CD4-positive, alpha-beta T cell (primary cell): ENCODE measurements at regions not wholly inside any gene's neighbourhood (a gene's known extent, or its start where the extent isn't known, plus 50 kb on each side); places are given as distances from the start of the nearest gene placed in this dataset.

Experiments
- ATAC-seq: fragments of 200-7000 bp; cut with Tn5 transposase; one replicate; pipeline ENCODE4 v1.10.0; 2022; ENCODE audit warnings: mild to moderate bottlenecking; ENCODE audit not compliant: poor library complexity
- CTCF ChIA-PET: fragments of 350-600 bp; sonication (Branson Sonifier 250); formaldehyde crosslinking; loops from one replicate; lab custom pipeline; 2021; ENCODE audit warnings: antibody characterized with exemption, inconsistent platforms; lab: Charles Lee
- POLR2A ChIA-PET: fragments of 350-600 bp; sonication (Branson Sonifier 250); formaldehyde crosslinking; loops from one replicate; lab custom pipeline; 2021; ENCODE audit warnings: antibody characterized with exemption, inconsistent platforms; lab: Charles Lee
- DNase-seq, 14 experiments: peaks; one replicate each; pipeline ENCODE4 v3.0.0-alpha.2; 2013 to 2020; ENCODE audit warnings: mixed read lengths in 2 of 14
- H3K27ac ChIP-seq, 2 donors: one replicate each; pipeline versions ENCODE4 v1.5.1 to v1.7.0; 2013; ENCODE audit warnings: low read length in 2 of 2, low read depth in 1 of 2, mild to moderate bottlenecking in 1 of 2
- H3K27me3 ChIP-seq, 2 experiments: 1 replicate in 1 of 2; 2 replicates in 1 of 2; pipeline versions ENCODE4 v1.6.1 to v1.7.0; 2013; ENCODE audit warnings: low read length in 2 of 2, control low read depth in 1 of 2, mild to moderate bottlenecking in 1 of 2, moderate library complexity in 1 of 2; ENCODE audit not compliant: insufficient read depth in 2 of 2, control insufficient read depth in 1 of 2
- H3K36me3 ChIP-seq: one replicate; pipeline ENCODE4 v1.6.1; 2013; ENCODE audit warnings: low read length, control low read depth; ENCODE audit not compliant: insufficient read depth
- H3K4me1 ChIP-seq: one replicate; pipeline ENCODE4 v1.6.1; 2013; ENCODE audit warnings: low read length, control low read depth; ENCODE audit not compliant: insufficient read depth
- H3K4me3 ChIP-seq: one replicate; pipeline ENCODE4 v1.5.1; 2013; ENCODE audit warnings: mild to moderate bottlenecking, low read length, moderate library complexity
- H3K9me3 ChIP-seq, 2 experiments: 1 replicate in 1 of 2; 2 replicates in 1 of 2; pipeline versions ENCODE4 v1.6.1 to v1.7.0; 2013; ENCODE audit warnings: low read length in 2 of 2, mild to moderate bottlenecking in 2 of 2, control low read depth in 1 of 2, moderate library complexity in 1 of 2; ENCODE audit not compliant: control insufficient read depth in 1 of 2, insufficient read depth in 1 of 2
- H3K27ac Mint-ChIP-seq: one replicate; pipeline ENCODE4 v1.8.0; 2020; ENCODE audit warnings: mixed read lengths
- H3K27me3 Mint-ChIP-seq: one replicate; pipeline ENCODE4 v1.8.0; 2021; ENCODE audit warnings: mixed read lengths
- H3K36me3 Mint-ChIP-seq: one replicate; pipeline ENCODE4 v1.8.0; 2021; ENCODE audit warnings: low read depth, mixed read lengths
- H3K4me1 Mint-ChIP-seq: one replicate; pipeline ENCODE4 v1.8.0; 2021; ENCODE audit warnings: low read depth, mixed read lengths
- H3K4me3 Mint-ChIP-seq: one replicate; pipeline ENCODE4 v1.8.0; 2020; ENCODE audit warnings: mild to moderate bottlenecking, mixed read lengths
- H3K9me3 Mint-ChIP-seq: one replicate; pipeline ENCODE4 v1.8.0; 2020; ENCODE audit warnings: mixed read lengths
- intact Hi-C, 2 experiments: fragments of 100-400 bp; cut with DNase I in 1 of 2; cut with micrococcal nuclease in 1 of 2; formaldehyde crosslinking; loops; one replicate each; pipeline versions ENCODE4 v1.15.1 to v1.9.0; 2023 to 2025; cut with DNase I, micrococcal nuclease
- TF ChIP-seq, protein P1 (sequence below): fragments of 200-600 bp; IDR thresholded peaks from one replicate; pipeline ENCODE4 v1.8.0; 2022; ENCODE audit warnings: antibody characterized with exemption, mild to moderate bottlenecking

DNA sequence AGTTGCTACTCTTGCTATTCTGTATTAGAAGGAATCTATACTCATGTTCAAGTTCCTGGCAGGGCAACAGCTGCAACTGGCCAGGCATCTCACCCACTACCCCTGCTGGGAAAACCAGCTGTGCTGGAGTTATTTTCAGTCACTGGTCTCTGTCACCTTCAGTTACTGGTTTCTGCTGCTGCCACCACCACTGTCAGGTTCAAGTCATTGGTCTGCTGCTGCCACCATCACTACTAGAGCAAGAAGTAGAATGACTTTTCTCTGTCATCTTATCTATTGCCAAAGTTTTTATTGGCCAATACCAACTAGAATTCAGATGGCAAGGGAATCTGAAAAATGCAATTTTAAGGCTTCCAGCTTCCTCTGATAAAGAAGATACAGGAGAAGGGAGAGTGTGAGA is 1615.2 kb downstream of the OLFM4 start:
- no peak overlapping the region for H3K4me3 ChIP-seq
- Mint-ChIP-seq H3K27ac (no peak overlapping the region), H3K4me3 (no peak overlapping the region), H3K9me3 (peaks cover 4% of the 10 kb centered on the region), H3K4me1 (no peaks in the 10 kb centered on the region), H3K36me3 (no peaks in the 10 kb centered on the region), H3K27me3 (no peaks in the 10 kb centered on the region)
- DNase-seq: no peak
- intact Hi-C loops: no loop called here
- ChIA-PET POLR2A (no interaction called here), CTCF (no interaction called here)
- peaks cover 0 to 12% of the 10 kb centered on the region in 2 experiments for H3K9me3 ChIP-seq
- no peaks in the 10 kb centered on the region for H3K4me1 ChIP-seq
- H3K27me3 ChIP-seq: no peaks in the 10 kb centered on the region
- H3K36me3 ChIP-seq: no peaks in the 10 kb centered on the region
- no peak overlapping the region for H3K27ac ChIP-seq
- TF ChIP-seq, protein P1, sequence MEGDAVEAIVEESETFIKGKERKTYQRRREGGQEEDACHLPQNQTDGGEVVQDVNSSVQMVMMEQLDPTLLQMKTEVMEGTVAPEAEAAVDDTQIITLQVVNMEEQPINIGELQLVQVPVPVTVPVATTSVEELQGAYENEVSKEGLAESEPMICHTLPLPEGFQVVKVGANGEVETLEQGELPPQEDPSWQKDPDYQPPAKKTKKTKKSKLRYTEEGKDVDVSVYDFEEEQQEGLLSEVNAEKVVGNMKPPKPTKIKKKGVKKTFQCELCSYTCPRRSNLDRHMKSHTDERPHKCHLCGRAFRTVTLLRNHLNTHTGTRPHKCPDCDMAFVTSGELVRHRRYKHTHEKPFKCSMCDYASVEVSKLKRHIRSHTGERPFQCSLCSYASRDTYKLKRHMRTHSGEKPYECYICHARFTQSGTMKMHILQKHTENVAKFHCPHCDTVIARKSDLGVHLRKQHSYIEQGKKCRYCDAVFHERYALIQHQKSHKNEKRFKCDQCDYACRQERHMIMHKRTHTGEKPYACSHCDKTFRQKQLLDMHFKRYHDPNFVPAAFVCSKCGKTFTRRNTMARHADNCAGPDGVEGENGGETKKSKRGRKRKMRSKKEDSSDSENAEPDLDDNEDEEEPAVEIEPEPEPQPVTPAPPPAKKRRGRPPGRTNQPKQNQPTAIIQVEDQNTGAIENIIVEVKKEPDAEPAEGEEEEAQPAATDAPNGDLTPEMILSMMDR: no peak
- no peak for ATAC-seq

- H3K27ac Mint-ChIP-seq: no peak overlapping the region
- intact Hi-C loops: no loop called here
- no peaks in the 10 kb centered on the region for H3K27me3 ChIP-seq
- no peak overlapping the region for H3K27ac ChIP-seq
- no peak overlapping the region for H3K4me3 Mint-ChIP-seq
- ChIA-PET POLR2A (no interaction called here), CTCF (no interaction called here)
- no peaks in the 10 kb centered on the region for H3K4me1 ChIP-seq
- H3K27me3 Mint-ChIP-seq: no peaks in the 10 kb centered on the region
- no peak for DNase-seq
- TF ChIP-seq, protein P1: no peak
- H3K9me3 Mint-ChIP-seq: peaks cover 7% of the 10 kb centered on the region
- H3K9me3 ChIP-seq: peaks cover 0 to 10% of the 10 kb centered on the region in 2 experiments
- no peaks in the 10 kb centered on the region for H3K36me3 Mint-ChIP-seq
- no peaks in the 10 kb centered on the region for H3K36me3 ChIP-seq
- ATAC-seq: no peak
- H3K4me3 ChIP-seq: no peak overlapping the region
- no peaks in the 10 kb centered on the region for H3K4me1 Mint-ChIP-seq
Observed at GRCh38 chr13:54647275-54647674, 1618.7 kb downstream of the OLFM4 start.

GRCh38 chr13:54657588-54657987 is 1629.0 kb downstream of the OLFM4 start:
- no peak overlapping the region for H3K27ac ChIP-seq
- H3K4me1 ChIP-seq: no peaks in the 10 kb centered on the region
- H3K27me3 Mint-ChIP-seq: no peaks in the 10 kb centered on the region
- ChIA-PET CTCF (no interaction called here), POLR2A (no interaction called here)
- H3K36me3 ChIP-seq: no peaks in the 10 kb centered on the region
- intact Hi-C loops: no loop called here
- DNase-seq: no peak
- no peak overlapping the region for H3K4me3 Mint-ChIP-seq
- H3K27ac Mint-ChIP-seq: no peak overlapping the region
- no peak overlapping the region for H3K4me3 ChIP-seq
- H3K9me3 ChIP-seq: peaks cover 5 to 19% of the 10 kb centered on the region in 2 experiments
- TF ChIP-seq, protein P1: no peak
- no peaks in the 10 kb centered on the region for H3K4me1 Mint-ChIP-seq
- no peaks in the 10 kb centered on the region for H3K36me3 Mint-ChIP-seq
- H3K27me3 ChIP-seq: no peaks in the 10 kb centered on the region
- H3K9me3 Mint-ChIP-seq: peaks cover 9% of the 10 kb centered on the region
- ATAC-seq: no peak
